Endothelial cell (in vitro differentiated cells): ENCODE measurements at regions not wholly inside any gene's neighbourhood (a gene's known extent, or its start where the extent isn't known, plus 50 kb on each side); places are given as distances from the start of the nearest gene placed in this dataset.

Experiments
- DNase-seq: peaks from one replicate; pipeline ENCODE4 v3.0.0; 2021; ENCODE audit warnings: low spot score
- H3K27ac Mint-ChIP-seq: one replicate; pipeline ENCODE4 v1.8.0; 2021; ENCODE audit warnings: mixed read lengths, inconsistent platforms; ENCODE audit not compliant: unreplicated experiment
- H3K27me3 Mint-ChIP-seq: one replicate; pipeline ENCODE4 v1.8.0; 2021; ENCODE audit warnings: mild to moderate bottlenecking, moderate library complexity, mixed read lengths, inconsistent platforms; ENCODE audit not compliant: unreplicated experiment
- H3K36me3 Mint-ChIP-seq: one replicate; pipeline ENCODE4 v1.8.0; 2021; ENCODE audit warnings: mild to moderate bottlenecking, low read depth, mixed read lengths, inconsistent platforms; ENCODE audit not compliant: unreplicated experiment
- H3K4me1 Mint-ChIP-seq: one replicate; pipeline ENCODE4 v1.8.0; 2021; ENCODE audit warnings: mild to moderate bottlenecking, mixed read lengths, inconsistent platforms; ENCODE audit not compliant: unreplicated experiment
- H3K4me3 Mint-ChIP-seq: one replicate; pipeline ENCODE4 v1.8.0; 2021; ENCODE audit warnings: mild to moderate bottlenecking, mixed read lengths, inconsistent platforms; ENCODE audit not compliant: unreplicated experiment
- H3K9me3 Mint-ChIP-seq: one replicate; pipeline ENCODE4 v1.8.0; 2021; ENCODE audit warnings: mixed read lengths, inconsistent platforms; ENCODE audit not compliant: unreplicated experiment
- CTCF ChIP-seq: fragments of 200-600 bp; sonication (generic); IDR thresholded peaks from one replicate; pipeline ENCODE4 v1.5.0; 2021; ENCODE audit warnings: antibody characterized with exemption; ENCODE audit not compliant: unreplicated experiment

GRCh38 chr10:129047600-129047999, 419.4 kb upstream of the MGMT start:
- Mint-ChIP-seq H3K27ac (no peak overlapping the region), H3K36me3 (no peaks in the 10 kb centered on the region), H3K4me3 (no peak overlapping the region), H3K4me1 (peaks cover 17% of the 10 kb centered on the region), H3K9me3 (no peaks in the 10 kb centered on the region), H3K27me3 (peaks cover 2% of the 10 kb centered on the region)
- TF ChIP-seq CTCF, result no peak
- DNase-seq, result no peak

GRCh38 chr10:129048513-129048912, 418.5 kb upstream of the MGMT start:
- no peak for TF ChIP-seq CTCF
- H3K9me3 Mint-ChIP-seq, result no peaks in the 10 kb centered on the region
- peaks cover 9% of the 10 kb centered on the region for H3K4me1 Mint-ChIP-seq
- no peak for DNase-seq
- H3K4me3 Mint-ChIP-seq, result no peak overlapping the region
- H3K27me3 Mint-ChIP-seq, result peaks cover 2% of the 10 kb centered on the region
- no peak overlapping the region for H3K27ac Mint-ChIP-seq
- H3K36me3 Mint-ChIP-seq, result no peaks in the 10 kb centered on the region

GRCh38 chr10:129049501-129049900, 417.5 kb upstream of the MGMT start:
- Mint-ChIP-seq H3K36me3 (no peaks in the 10 kb centered on the region), H3K27me3 (peaks cover 2% of the 10 kb centered on the region), H3K4me3 (no peak overlapping the region), H3K9me3 (no peaks in the 10 kb centered on the region), H3K4me1 (peaks cover 3% of the 10 kb centered on the region), H3K27ac (no peak overlapping the region)
- no peak for DNase-seq
- no peak for TF ChIP-seq CTCF

GRCh38 chr10:129055225-129055624, 411.8 kb upstream of the MGMT start:
- H3K27ac Mint-ChIP-seq, result no peak overlapping the region

GRCh38 chr10:129055986-129056385, 411.1 kb upstream of the MGMT start:
- Mint-ChIP-seq H3K27me3 (no peaks in the 10 kb centered on the region), H3K4me1 (no peaks in the 10 kb centered on the region), H3K27ac (no peak overlapping the region), H3K9me3 (no peaks in the 10 kb centered on the region), H3K36me3 (no peaks in the 10 kb centered on the region), H3K4me3 (no peak overlapping the region)
- no peak for TF ChIP-seq CTCF
- no peak for DNase-seq

More at GRCh38 chr10:129055225-129055624, 411.8 kb upstream of the MGMT start:
- H3K9me3 Mint-ChIP-seq, result no peaks in the 10 kb centered on the region
- no peaks in the 10 kb centered on the region for H3K4me1 Mint-ChIP-seq
- no peaks in the 10 kb centered on the region for H3K36me3 Mint-ChIP-seq
- TF ChIP-seq CTCF, result no peak
- no peak for DNase-seq
- H3K4me3 Mint-ChIP-seq, result no peak overlapping the region
- H3K27me3 Mint-ChIP-seq, result no peaks in the 10 kb centered on the region
